A549 (cell line): ENCODE measurements at regions not wholly inside any gene's neighbourhood (a gene's known extent, or its start where the extent isn't known, plus 50 kb on each side); places are given as distances from the start of the nearest gene placed in this dataset.

Source experiments
- ATAC-seq, 2 experiments: fragments of 200-7000 bp in 1 of 2; fragments of >200 bp in 1 of 2; cut with Nextera tagmentation in 1 of 2; cut with Tn5 transposase in 1 of 2; 3 replicates each; pipeline versions ENCODE4 v1.8.0 to v1.9.1; 2018 to 2020; ENCODE audit warnings: mild to moderate bottlenecking in 1 of 2, moderate library complexity in 1 of 2
- CTCF ChIA-PET: fragments of 300-600 bp; sonication (Branson Sonifier 250); formaldehyde crosslinking; extraction: SDS; loops from one replicate; lab custom pipeline; 2021; ENCODE audit warnings: antibody characterized with exemption, inconsistent platforms; lab: Yijun Ruan, JAX
- POLR2A ChIA-PET: fragments of 350-600 bp; formaldehyde crosslinking; extraction: SDS; loops from one replicate; lab custom pipeline; 2021; ENCODE audit warnings: antibody characterized with exemption, inconsistent platforms; lab: Yijun Ruan, JAX
- DNase-seq, 2 experiments: peaks; one replicate each; pipeline versions ENCODE4 v3.0.0 to v3.0.0-alpha.2; 2011 to 2016; ENCODE audit warnings: low read depth in 1 of 2, low spot score in 1 of 2
- FAIRE-seq: peaks from 2 replicates; lab custom pipeline; 2011; peaks lifted over from hg19 to GRCh38; lab: Jason Lieb, UNC
- H3K27ac ChIP-seq, 2 experiments: fragments of >200 bp; sonication (Bioruptor Twin); formaldehyde crosslinking; 3 replicates each; pipeline ENCODE4 v1.5.1; 2016 to 2017
- H3K4me1 ChIP-seq: fragments of >200 bp; sonication (Bioruptor Twin); formaldehyde crosslinking; 3 replicates; pipeline ENCODE4 v1.6.1; 2016
- H3K4me2 ChIP-seq: fragments of >200 bp; sonication (Bioruptor Twin); formaldehyde crosslinking; 3 replicates; pipeline ENCODE4 v1.6.1; 2016
- H3K4me3 ChIP-seq: fragments of >200 bp; sonication (Bioruptor Twin); formaldehyde crosslinking; 3 replicates; pipeline ENCODE4 v1.5.1; 2016
- H3K9me3 ChIP-seq: fragments of >200 bp; sonication (Bioruptor Twin); formaldehyde crosslinking; 3 replicates; pipeline ENCODE4 v1.6.1; 2016
- CHD2 ChIP-seq: fragments of 150-350 bp; IDR thresholded peaks from 2 replicates; pipeline ENCODE4 v1.6.1; 2014; ENCODE audit warnings: low read length; ENCODE audit not compliant: partially characterized antibody
- CHD4 ChIP-seq: fragments of 200-600 bp; sonication (generic); IDR thresholded peaks from 2 replicates; pipeline ENCODE4 v1.6.1; 2016; ENCODE audit warnings: antibody characterized with exemption, mild to moderate bottlenecking, borderline replicate concordance
- CTCF ChIP-seq: fragments of >200 bp; sonication (Bioruptor Twin); formaldehyde crosslinking; IDR thresholded peaks from 3 replicates; pipeline ENCODE4 v1.5.1; 2016
- ELK1 ChIP-seq: fragments of 150-350 bp; IDR thresholded peaks from 2 replicates; pipeline ENCODE4 v1.6.1; 2014; ENCODE audit warnings: low read depth, mild to moderate bottlenecking, low read length
- FOXS1 ChIP-seq: fragments of 250-450 bp; sonication (Bioruptor Pico); IDR thresholded peaks from 2 replicates; pipeline ENCODE4 v1.5.0; 2020; ENCODE audit warnings: mild to moderate bottlenecking, moderate library complexity
- HDAC2 ChIP-seq: fragments of 200-600 bp; sonication (generic); IDR thresholded peaks from 2 replicates; pipeline ENCODE4 v1.6.1; 2016
- HMGXB4 ChIP-seq: fragments of 250-450 bp; sonication (Bioruptor Pico); IDR thresholded peaks from 2 replicates; pipeline ENCODE4 v1.5.0; 2021; ENCODE audit warnings: mild to moderate bottlenecking, moderate library complexity, borderline replicate concordance
- HOXA7 ChIP-seq: fragments of 250-450 bp; sonication (Bioruptor Pico); IDR thresholded peaks from 2 replicates; pipeline ENCODE4 v1.5.0; 2020; ENCODE audit warnings: mild to moderate bottlenecking, moderate library complexity
- HOXB5 ChIP-seq: fragments of 250-450 bp; sonication (Bioruptor Pico); IDR thresholded peaks from 2 replicates; pipeline ENCODE4 v1.5.0; 2020; ENCODE audit warnings: mild to moderate bottlenecking, moderate library complexity
- KDM1A ChIP-seq: fragments of 200-600 bp; sonication (generic); IDR thresholded peaks from 2 replicates; pipeline ENCODE4 v1.6.1; 2016; ENCODE audit warnings: low read depth, mild to moderate bottlenecking
- KDM5A ChIP-seq: fragments of 200-600 bp; sonication (generic); IDR thresholded peaks from 2 replicates; pipeline ENCODE4 v1.6.1; 2016; ENCODE audit warnings: antibody characterized with exemption, mild to moderate bottlenecking
- NFE2L2 ChIP-seq: fragments of 150-350 bp; conservative IDR thresholded peaks from 2 replicates; pipeline ENCODE4 v1.6.1; 2014; ENCODE audit warnings: low read length
- PBX3 ChIP-seq: IDR thresholded peaks from 2 replicates; pipeline ENCODE4 v1.6.1; 2012
- POLR2A ChIP-seq: IDR thresholded peaks from 2 replicates; pipeline ENCODE4 v1.6.1; 2012; ENCODE audit warnings: mild to moderate bottlenecking, low read length
- RAD21 ChIP-seq, 2 experiments: fragments of >200 bp in 1 of 2; sonication (Bioruptor Twin) in 1 of 2; formaldehyde crosslinking in 1 of 2; IDR thresholded peaks in 1 of 2; conservative IDR thresholded peaks in 1 of 2; 2 replicates in 1 of 2; 3 replicates in 1 of 2; pipeline ENCODE4 v1.6.1; 2012 to 2018; ENCODE audit warnings: inconsistent platforms in 1 of 2
- RARB ChIP-seq: fragments of 250-450 bp; sonication (Bioruptor Pico); IDR thresholded peaks from 2 replicates; pipeline ENCODE4 v1.8.0; 2021; ENCODE audit warnings: mild to moderate bottlenecking, moderate library complexity
- SREBF2 ChIP-seq: fragments of 450-650 bp; IDR thresholded peaks from 2 replicates; pipeline ENCODE4 v1.6.1; 2014; ENCODE audit warnings: mild to moderate bottlenecking, moderate library complexity
- ZFP36 ChIP-seq: fragments of 450-650 bp; IDR thresholded peaks from 2 replicates; pipeline ENCODE4 v1.6.1; 2014; ENCODE audit warnings: borderline replicate concordance; ENCODE audit not compliant: partially characterized antibody
- ZSCAN20 ChIP-seq: fragments of 250-450 bp; sonication (Bioruptor Pico); IDR thresholded peaks from 2 replicates; pipeline ENCODE4 v1.8.0; 2022; ENCODE audit warnings: mild to moderate bottlenecking, moderate library complexity
- WGBS: methylation state at CpG from one replicate; pipeline ENCODE4 v1.1.6; 2017; ENCODE audit errors: missing lambda C conversion rate; 5-methylcytosine and 5-hydroxymethylcytosine counted together

GRCh38 chr7:1318661-1319060 is 86.0 kb downstream of the UNCX start:
- TF ChIP-seq RAD21 (conservative IDR thresholded peaks at IDR 0.05 in 1 of 2, IDR thresholded peaks at IDR 0.05 in 1 of 2) (no peak), ELK1 (no peak), HDAC2 (no peak), RARB (no peak), HOXB5 (no peak), CHD4 (no peak), NFE2L2 (no peak), FOXS1 (no peak), CHD2 (no peak), KDM1A (no peak), PBX3 (no peak), CTCF (no peak), HOXA7 (no peak), SREBF2 (no peak), ZSCAN20 (no peak), ZFP36 (no peak), POLR2A (no peak)
- TF ChIP-seq, all 56 proteins: peak for 0
- WGBS = 47% methylated on average over 18 of the region's 18 CpGs
- Histone ChIP-seq H3K4me2 (no peak overlapping the region), H3K4me1 (no peaks in the 10 kb centered on the region), H3K9me3 (no peaks in the 10 kb centered on the region), H3K27ac (no peak overlapping the region), H3K4me3 (no peak overlapping the region)
- FAIRE-seq (no peak), DNase-seq (no peak), ATAC-seq (no peak)
- CTCF ChIA-PET = no interaction called here
- POLR2A ChIA-PET = no interaction called here

- POLR2A ChIA-PET = no interaction called here
- FAIRE-seq (no peak), ATAC-seq (no peak)
Observed at GRCh38 chr7:1320616-1321240, 88.1 kb downstream of the UNCX start.

More at GRCh38 chr7:1320616-1321240, 88.1 kb downstream of the UNCX start:
- Histone ChIP-seq H3K4me3 (no peak overlapping the region), H3K9me3 (no peaks in the 10 kb centered on the region), H3K27ac (no peak overlapping the region)
- no peak for TF ChIP-seq KDM1A
- no peak for TF ChIP-seq HMGXB4
- no peak for TF ChIP-seq KDM5A
- TF ChIP-seq, all 56 proteins: peak for 0
- WGBS = 29% methylated on average over 8 of the region's 17 CpGs
- H3K4me1 ChIP-seq = no peaks in the 10 kb centered on the region
- H3K4me2 ChIP-seq = no peak overlapping the region
- CTCF ChIA-PET = interaction anchor here (0.6 kb wide), 1 partner anchor 834 kb away, joined by 3 read pairs; no protein-coding TSS in a partner anchor
- no peak for DNase-seq
